ENCODE measurements at regions not wholly inside any gene's neighbourhood (a gene's known extent, or its start where the extent isn't known, plus 50 kb on each side); places are given as distances from the start of the nearest gene placed in this dataset.

- no peaks in the 10 kb centered on the region for H3K27me3 ChIP-seq (ENCODE audit: insufficient read depth, poor library complexity, severe bottlenecking)
Measured at GRCh38 chr18:75652528-75652927, 225.0 kb upstream of the SMIM21 start.

GRCh38 chr18:75644871-75645270 lies 217.4 kb upstream of the SMIM21 start:
- DNase-seq (ENCODE audit: low read depth in 1 of 2, low spot score in 1 of 2): no peak
- H3K27ac ChIP-seq (replicated peaks): no peak overlapping the region
- no peak for TF ChIP-seq SPI1 (IDR thresholded peaks at IDR 0.05; ENCODE audit: borderline replicate concordance, low read depth)
- no peak for TF ChIP-seq POLR2AphosphoS5 (IDR thresholded peaks at IDR 0.05; ENCODE audit: low read depth)
- TF ChIP-seq REST (IDR thresholded peaks at IDR 0.05; ENCODE audit: insufficient replicate concordance, low read depth): no peak
- no peak for TF ChIP-seq CTCF (IDR thresholded peaks at IDR 0.05; ENCODE audit: insufficient read depth, low read length)
- no peak for TF ChIP-seq GABPA (IDR thresholded peaks at IDR 0.05; ENCODE audit: low read depth)

More at GRCh38 chr18:75652528-75652927, 225.0 kb upstream of the SMIM21 start:
- TF ChIP-seq REST (IDR thresholded peaks at IDR 0.05; ENCODE audit: insufficient replicate concordance, low read depth) (no peak), SPI1 (IDR thresholded peaks at IDR 0.05; ENCODE audit: borderline replicate concordance, low read depth) (no peak), CTCF (IDR thresholded peaks at IDR 0.05; ENCODE audit: insufficient read depth, low read length) (no peak), GABPA (IDR thresholded peaks at IDR 0.05; ENCODE audit: low read depth) (no peak), POLR2AphosphoS5 (IDR thresholded peaks at IDR 0.05; ENCODE audit: low read depth) (no peak)
- DNase-seq (ENCODE audit: low read depth in 1 of 2, low spot score in 1 of 2): no peak
- Histone ChIP-seq H3K4me3 (replicated peaks; ENCODE audit: insufficient read depth, low read length) (no peak overlapping the region), H3K27ac (replicated peaks) (no peak overlapping the region)

GRCh38 chr18:75643083-75643482 lies 215.6 kb upstream of the SMIM21 start:
- Histone ChIP-seq H3K27ac (replicated peaks) (no peak overlapping the region), H3K4me3 (replicated peaks; ENCODE audit: insufficient read depth, low read length) (no peak overlapping the region), H3K27me3 (ENCODE audit: insufficient read depth, poor library complexity, severe bottlenecking) (no peaks in the 10 kb centered on the region)
- no peak for DNase-seq (ENCODE audit: low read depth in 1 of 2, low spot score in 1 of 2)
- TF ChIP-seq POLR2AphosphoS5 (IDR thresholded peaks at IDR 0.05; ENCODE audit: low read depth) (no peak), GABPA (IDR thresholded peaks at IDR 0.05; ENCODE audit: low read depth) (no peak), REST (IDR thresholded peaks at IDR 0.05; ENCODE audit: insufficient replicate concordance, low read depth) (no peak), CTCF (IDR thresholded peaks at IDR 0.05; ENCODE audit: insufficient read depth, low read length) (no peak), SPI1 (IDR thresholded peaks at IDR 0.05; ENCODE audit: borderline replicate concordance, low read depth) (no peak)

More at GRCh38 chr18:75644871-75645270, 217.4 kb upstream of the SMIM21 start:
- no peaks in the 10 kb centered on the region for H3K27me3 ChIP-seq (ENCODE audit: insufficient read depth, poor library complexity, severe bottlenecking)
- no peak overlapping the region for H3K4me3 ChIP-seq (replicated peaks; ENCODE audit: insufficient read depth, low read length)

Measured in HL-60 (cell line).